ENCODE measurements at regions not wholly inside any gene's neighbourhood (a gene's known extent, or its start where the extent isn't known, plus 50 kb on each side); places are given as distances from the start of the nearest gene placed in this dataset.

DNA sequence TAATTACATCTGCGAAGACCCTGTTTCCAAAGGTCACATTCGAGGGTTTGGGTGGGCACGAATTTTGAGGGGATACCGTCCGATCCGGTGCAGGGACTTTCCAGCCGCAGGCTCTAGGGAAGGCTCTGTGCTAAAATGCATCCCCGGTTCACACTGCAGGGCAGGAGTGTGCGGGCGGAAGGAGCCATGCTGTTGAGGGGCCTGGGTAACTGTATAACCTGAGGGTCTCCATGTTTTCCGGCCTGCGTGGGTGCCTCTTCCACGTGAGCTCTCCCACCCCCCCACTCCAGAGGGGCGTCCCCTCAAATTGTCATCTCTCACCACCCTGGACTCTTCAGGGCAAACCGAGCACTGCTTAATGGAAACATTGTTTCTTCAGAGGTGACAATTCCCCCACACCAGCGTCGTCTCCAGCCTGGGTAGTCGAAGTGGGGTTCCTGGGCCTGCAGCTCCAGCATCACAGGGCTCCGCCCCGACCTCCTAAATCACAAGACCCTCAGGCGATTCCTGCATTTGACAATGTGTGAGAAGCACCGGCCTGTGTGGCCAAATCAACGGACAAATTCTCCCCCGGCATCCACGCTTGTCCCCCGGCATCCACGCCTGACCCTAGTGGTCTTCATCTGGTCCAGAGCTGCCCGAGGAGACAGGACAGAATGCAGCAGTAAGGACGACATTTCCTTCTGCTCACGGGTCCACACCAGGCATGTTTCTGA, 51.2 kb downstream of the FOXL3 start:
- Mint-ChIP-seq H3K27me3 (peaks cover 56% of the 10 kb centered on the region), H3K4me3 (no peak overlapping the region), H3K27ac (no peak overlapping the region), H3K4me1 (no peaks in the 10 kb centered on the region), H3K9me3 (peaks cover 2% of the 10 kb centered on the region), H3K36me3 (no peaks in the 10 kb centered on the region)
- ATAC-seq = no peak

GRCh38 chr7:341841-342638, 52.1 kb downstream of the FOXL3 start:
- Mint-ChIP-seq H3K27ac (no peak overlapping the region), H3K4me1 (no peaks in the 10 kb centered on the region), H3K27me3 (peaks cover 56% of the 10 kb centered on the region), H3K9me3 (peaks cover 2% of the 10 kb centered on the region), H3K4me3 (no peak overlapping the region), H3K36me3 (no peaks in the 10 kb centered on the region)
- ATAC-seq = no peak

GRCh38 chr7:342681-343216, 52.8 kb downstream of the FOXL3 start:
- Mint-ChIP-seq H3K9me3 (peaks cover 2% of the 10 kb centered on the region), H3K27ac (no peak overlapping the region), H3K36me3 (no peaks in the 10 kb centered on the region), H3K27me3 (peaks cover 56% of the 10 kb centered on the region), H3K4me1 (no peaks in the 10 kb centered on the region), H3K4me3 (no peak overlapping the region)
- no peak for ATAC-seq

DNA sequence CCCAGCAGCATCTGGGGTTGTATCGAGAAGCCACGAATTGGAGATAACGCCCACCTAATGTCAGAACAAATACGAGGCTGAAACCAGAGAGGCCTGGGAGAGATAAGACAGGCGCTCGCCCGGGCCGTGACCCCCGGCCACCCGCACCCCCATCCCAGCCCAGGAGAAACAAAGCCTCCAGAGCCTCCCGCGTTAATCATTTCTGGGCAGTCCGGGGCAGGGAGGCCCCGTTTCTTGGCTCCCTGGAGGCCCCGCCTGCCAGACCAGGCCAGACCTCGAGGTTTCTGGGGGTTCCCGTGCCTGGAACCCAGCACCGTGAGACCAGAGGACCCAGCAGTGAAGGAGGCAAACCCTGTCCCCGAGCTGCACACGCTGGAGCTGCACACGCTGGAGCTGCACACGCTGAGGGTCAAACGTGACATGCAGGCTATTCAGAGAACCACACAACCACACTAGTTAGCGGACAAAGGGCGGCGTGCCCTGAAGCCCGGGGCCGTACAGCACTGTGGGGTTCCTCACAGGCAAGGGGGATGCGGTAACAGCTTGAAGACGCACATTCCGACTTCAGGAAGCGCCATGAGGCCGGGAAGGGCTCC, 53.4 kb downstream of the FOXL3 start:
- Mint-ChIP-seq H3K36me3 (no peaks in the 10 kb centered on the region), H3K4me1 (no peaks in the 10 kb centered on the region), H3K27ac (no peak overlapping the region), H3K9me3 (peaks cover 2% of the 10 kb centered on the region), H3K27me3 (peaks cover 56% of the 10 kb centered on the region), H3K4me3 (no peak overlapping the region)
- ATAC-seq = no peak

- Mint-ChIP-seq H3K9me3 (peaks cover 2% of the 10 kb centered on the region), H3K36me3 (no peaks in the 10 kb centered on the region), H3K4me1 (no peaks in the 10 kb centered on the region), H3K27ac (no peak overlapping the region), H3K4me3 (no peak overlapping the region), H3K27me3 (peaks cover 56% of the 10 kb centered on the region)
- no peak for ATAC-seq
These were observed 54.1 kb downstream of the FOXL3 start for GRCh38 chr7:343864-344607.

GRCh38 chr7:344608-344994, 54.6 kb downstream of the FOXL3 start:
- Mint-ChIP-seq H3K27me3 (peaks cover 51% of the 10 kb centered on the region), H3K27ac (no peak overlapping the region), H3K4me1 (no peaks in the 10 kb centered on the region), H3K9me3 (peaks cover 2% of the 10 kb centered on the region), H3K36me3 (no peaks in the 10 kb centered on the region), H3K4me3 (no peak overlapping the region)
- no peak for ATAC-seq

DNA sequence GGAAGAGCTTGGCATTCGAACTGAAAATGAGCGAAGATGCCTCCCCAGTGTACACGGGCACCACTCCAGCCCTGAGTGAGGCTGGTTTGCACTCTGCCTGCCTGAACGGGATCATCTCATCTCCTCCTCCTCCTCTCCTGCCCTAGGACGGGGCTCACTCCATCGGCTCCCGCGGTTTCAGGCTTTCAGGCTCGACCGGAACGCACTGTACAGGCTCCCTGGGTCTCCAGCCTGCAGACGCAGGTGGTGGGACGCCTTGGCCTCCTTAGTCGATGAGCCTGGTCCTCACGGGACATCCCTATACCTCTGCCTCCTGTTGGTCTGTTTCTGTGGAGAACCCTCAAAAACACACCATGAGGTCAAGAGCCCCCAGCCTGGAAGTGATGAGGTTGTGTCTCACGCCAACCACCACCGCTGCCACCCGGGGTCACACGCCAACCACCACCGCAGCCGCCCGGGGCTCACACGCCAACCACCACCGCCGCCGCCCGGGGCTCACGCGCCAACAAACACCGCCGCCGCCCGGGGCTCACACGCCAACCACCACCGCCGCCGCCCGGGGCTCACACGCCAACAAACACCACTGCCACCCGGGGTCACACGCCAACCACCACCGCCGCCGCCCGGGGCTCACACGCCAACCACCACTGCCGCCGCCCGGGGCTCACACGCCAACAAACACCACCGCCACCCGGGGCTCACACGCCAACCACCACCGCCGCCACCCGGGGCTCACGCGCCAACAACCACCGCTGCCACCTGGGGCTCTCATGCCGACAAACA, 56.3 kb downstream of the FOXL3 start:
- Mint-ChIP-seq H3K4me3 (no peak overlapping the region), H3K27me3 (peaks cover 34% of the 10 kb centered on the region)

DNA sequence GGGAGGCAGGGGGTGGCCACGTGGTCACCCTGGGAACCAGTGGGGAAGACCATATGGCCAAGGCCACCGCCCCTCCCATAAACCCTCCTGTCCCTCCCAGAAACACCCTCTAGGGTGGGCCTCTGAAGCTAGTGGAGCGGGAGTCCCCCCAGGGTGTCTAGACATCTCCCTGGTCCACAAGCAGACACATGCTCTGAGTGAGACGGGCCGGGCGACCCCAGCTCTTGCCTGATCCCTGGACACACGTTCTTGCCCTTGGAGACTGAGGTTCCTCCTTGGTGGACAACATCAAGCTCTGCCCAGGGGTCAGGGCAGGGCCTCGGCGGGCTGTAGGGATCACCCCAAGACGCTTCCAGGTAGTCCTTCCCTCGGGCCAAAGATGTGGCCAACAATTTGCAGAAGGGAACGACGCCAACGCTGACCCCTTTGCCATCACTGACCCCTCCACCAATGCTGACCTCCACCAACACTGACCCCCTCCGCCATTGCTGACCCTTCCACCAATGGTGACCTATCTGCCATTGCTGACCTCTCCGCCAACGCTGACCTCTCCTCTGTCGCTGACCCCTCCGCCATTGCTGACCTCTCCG, 57.1 kb downstream of the FOXL3 start:
- no peaks in the 10 kb centered on the region for H3K36me3 Mint-ChIP-seq
- H3K27ac Mint-ChIP-seq = no peak overlapping the region
- H3K9me3 Mint-ChIP-seq = peaks cover 7% of the 10 kb centered on the region
- H3K4me3 Mint-ChIP-seq = no peak overlapping the region
- peaks cover 5% of the 10 kb centered on the region for H3K4me1 Mint-ChIP-seq
- H3K27me3 Mint-ChIP-seq = peaks cover 26% of the 10 kb centered on the region
- ATAC-seq = no peak

More for the DNA sequence above, 56.3 kb downstream of the FOXL3 start:
- peaks cover 2% of the 10 kb centered on the region for H3K9me3 Mint-ChIP-seq
- no peaks in the 10 kb centered on the region for H3K36me3 Mint-ChIP-seq
- H3K27ac Mint-ChIP-seq = no peak overlapping the region
- no peak for ATAC-seq
- H3K4me1 Mint-ChIP-seq = no peaks in the 10 kb centered on the region

DNA sequence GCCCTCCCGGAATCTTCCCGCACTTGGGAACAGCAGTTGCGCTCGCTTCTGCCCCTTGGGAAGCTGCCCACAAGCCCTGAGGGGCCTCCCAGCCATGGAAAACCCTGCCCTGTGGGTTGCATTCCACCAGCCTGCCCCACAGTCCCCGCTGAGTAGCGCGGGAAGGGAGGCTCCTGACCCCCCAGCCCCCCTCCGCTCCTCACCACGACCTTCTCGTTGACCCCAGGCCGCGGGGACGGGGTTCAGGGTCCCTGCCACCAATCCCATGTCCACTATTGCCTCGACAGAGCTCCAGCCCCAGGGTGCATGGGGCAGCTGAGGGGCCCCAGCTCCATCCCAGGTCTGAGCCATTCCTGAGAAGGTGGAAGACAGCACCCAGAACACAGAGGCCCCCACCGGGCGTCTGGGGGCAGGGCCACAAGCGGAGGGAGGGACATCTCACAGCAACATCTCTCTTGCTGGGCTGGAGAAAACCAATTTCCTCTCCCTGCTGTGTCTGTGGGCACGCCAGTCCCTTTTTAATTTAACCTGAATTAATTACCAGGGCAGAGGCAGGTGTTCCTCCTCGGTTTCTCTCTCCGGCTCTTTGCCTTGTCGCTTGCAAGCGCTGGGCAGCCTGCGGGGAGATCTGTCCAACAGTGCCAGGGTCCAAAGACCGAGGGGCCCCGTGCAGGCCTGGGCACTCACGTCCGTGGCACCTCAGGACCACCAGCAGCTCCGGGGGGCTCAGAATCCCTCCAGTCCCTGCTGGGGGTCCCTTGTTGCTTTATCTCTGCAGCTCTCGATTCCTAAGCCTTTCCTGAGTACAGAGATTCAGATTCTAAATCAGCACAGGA, 57.9 kb downstream of the FOXL3 start:
- no peak overlapping the region for H3K27ac Mint-ChIP-seq
- no peaks in the 10 kb centered on the region for H3K36me3 Mint-ChIP-seq
- peaks cover 19% of the 10 kb centered on the region for H3K27me3 Mint-ChIP-seq
- peak overlapping the region; percentile 18 for H3K4me3 Mint-ChIP-seq
- H3K4me1 Mint-ChIP-seq = peaks cover 11% of the 10 kb centered on the region
- no peak for ATAC-seq
- H3K9me3 Mint-ChIP-seq = peaks cover 7% of the 10 kb centered on the region

GRCh38 chr7:348480-348844, 58.5 kb downstream of the FOXL3 start:
- H3K36me3 Mint-ChIP-seq = no peaks in the 10 kb centered on the region
- H3K4me3 Mint-ChIP-seq = no peak overlapping the region
- H3K9me3 Mint-ChIP-seq = peaks cover 7% of the 10 kb centered on the region
- peaks cover 11% of the 10 kb centered on the region for H3K4me1 Mint-ChIP-seq
- H3K27me3 Mint-ChIP-seq = peaks cover 16% of the 10 kb centered on the region
- H3K27ac Mint-ChIP-seq = no peak overlapping the region
- no peak for ATAC-seq

DNA sequence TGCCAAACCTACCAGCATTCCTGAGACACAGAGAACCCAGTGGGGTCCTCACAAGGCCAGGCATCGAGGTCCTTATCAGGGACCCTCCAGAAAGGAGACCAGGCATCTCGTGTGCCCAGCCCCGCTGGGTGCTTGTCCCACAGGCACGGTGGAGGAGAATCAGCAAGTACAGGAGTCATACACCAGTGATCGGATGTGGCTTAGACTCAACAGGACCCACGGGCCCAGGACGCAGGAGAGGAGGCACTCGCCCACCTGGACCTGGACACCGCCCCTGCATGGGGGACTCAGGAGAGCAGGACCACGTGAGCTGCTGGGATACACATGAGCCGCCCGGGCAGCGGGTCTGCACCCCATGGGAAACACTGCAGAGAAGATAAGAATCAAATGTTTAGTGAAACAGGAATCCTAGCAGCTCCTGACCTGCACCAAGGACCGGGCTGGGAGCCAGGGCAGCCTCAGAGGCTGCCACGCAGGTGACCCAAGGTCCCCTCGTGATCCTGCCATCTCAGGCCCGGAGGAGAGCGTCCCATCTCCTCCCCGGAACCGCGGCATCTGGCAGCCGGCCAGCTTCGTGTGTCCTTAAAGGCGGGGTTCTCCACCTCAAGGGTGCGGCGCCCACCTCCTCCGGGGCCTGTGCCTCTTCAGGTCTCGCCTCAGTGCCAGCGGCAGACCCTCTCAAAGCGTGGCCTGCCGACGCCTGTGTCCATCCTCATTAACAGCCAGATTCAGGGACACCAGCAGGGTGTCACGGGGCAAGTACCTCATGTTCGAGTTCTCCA, 59.2 kb downstream of the FOXL3 start:
- H3K9me3 Mint-ChIP-seq = peaks cover 7% of the 10 kb centered on the region

DNA sequence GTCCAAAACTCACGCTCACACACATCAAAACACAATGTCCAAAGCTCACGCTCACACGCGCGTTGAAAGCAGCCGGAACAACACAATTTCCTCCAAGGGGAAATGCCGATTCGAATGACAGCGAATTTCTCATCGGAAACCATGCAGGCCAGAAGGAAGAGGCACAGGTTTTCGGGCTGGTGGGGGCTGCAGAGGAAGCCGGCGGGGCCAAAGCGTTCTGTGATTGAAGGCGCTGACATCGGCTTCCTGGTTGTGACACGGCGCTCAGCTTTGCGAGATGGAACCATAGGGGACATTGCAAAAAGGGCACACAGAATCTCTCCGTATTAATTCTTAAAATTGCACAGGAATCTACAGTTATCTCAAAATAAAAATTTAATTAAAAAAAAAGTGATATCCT, 61.3 kb downstream of the FOXL3 start:
- Mint-ChIP-seq H3K9me3 (peaks cover 4% of the 10 kb centered on the region), H3K4me1 (peaks cover 11% of the 10 kb centered on the region), H3K27me3 (peaks cover 10% of the 10 kb centered on the region), H3K27ac (no peak overlapping the region), H3K36me3 (no peaks in the 10 kb centered on the region), H3K4me3 (no peak overlapping the region)
- ATAC-seq = no peak

More for the DNA sequence above, 59.2 kb downstream of the FOXL3 start:
- Mint-ChIP-seq H3K27me3 (peaks cover 16% of the 10 kb centered on the region), H3K36me3 (no peaks in the 10 kb centered on the region), H3K4me3 (no peak overlapping the region), H3K27ac (no peak overlapping the region), H3K4me1 (peaks cover 11% of the 10 kb centered on the region)
- no peak for ATAC-seq
